ENCODE measurements at regions not wholly inside any gene's neighbourhood (a gene's known extent, or its start where the extent isn't known, plus 50 kb on each side); places are given as distances from the start of the nearest gene placed in this dataset.

DNA sequence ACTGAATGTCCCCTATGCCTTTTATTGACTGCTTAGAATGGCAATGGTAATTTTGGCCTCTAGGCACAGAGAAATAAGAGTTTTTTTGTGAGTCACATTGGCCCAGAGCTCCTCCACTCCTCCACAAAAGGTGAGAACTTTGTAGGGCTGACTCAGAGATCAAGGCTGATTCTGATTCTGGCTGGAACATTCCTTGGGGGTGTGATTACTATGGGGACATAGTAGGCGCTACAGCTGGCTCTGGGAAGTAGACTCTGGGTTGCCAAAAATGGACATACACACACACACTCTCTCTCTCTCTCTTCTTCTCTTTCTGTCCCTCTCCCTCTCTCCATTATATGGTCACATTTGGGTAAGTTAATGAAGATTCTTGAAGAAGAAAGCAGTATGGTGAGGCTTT, 174.6 kb upstream of the DDHD1 start (continued):
- TF ChIP-seq, protein P1, sequence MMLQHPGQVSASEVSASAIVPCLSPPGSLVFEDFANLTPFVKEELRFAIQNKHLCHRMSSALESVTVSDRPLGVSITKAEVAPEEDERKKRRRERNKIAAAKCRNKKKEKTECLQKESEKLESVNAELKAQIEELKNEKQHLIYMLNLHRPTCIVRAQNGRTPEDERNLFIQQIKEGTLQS (IDR thresholded peaks at IDR 0.05; ENCODE audit: insufficient read depth, low read depth, low read length): no peak
- no peak for TF ChIP-seq POU5F1 (IDR thresholded peaks at IDR 0.05; ENCODE audit: low read depth, low read length)
- TF ChIP-seq, protein P2, sequence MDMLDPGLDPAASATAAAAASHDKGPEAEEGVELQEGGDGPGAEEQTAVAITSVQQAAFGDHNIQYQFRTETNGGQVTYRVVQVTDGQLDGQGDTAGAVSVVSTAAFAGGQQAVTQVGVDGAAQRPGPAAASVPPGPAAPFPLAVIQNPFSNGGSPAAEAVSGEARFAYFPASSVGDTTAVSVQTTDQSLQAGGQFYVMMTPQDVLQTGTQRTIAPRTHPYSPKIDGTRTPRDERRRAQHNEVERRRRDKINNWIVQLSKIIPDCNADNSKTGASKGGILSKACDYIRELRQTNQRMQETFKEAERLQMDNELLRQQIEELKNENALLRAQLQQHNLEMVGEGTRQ (IDR thresholded peaks at IDR 0.05; ENCODE audit: low read length): no peak

Measured in H1 (cell line).